CD4-positive, alpha-beta T cell treated with Interleukin-17A for 4 hours (primary cell): ENCODE measurements at regions not wholly inside any gene's neighbourhood (a gene's known extent, or its start where the extent isn't known, plus 50 kb on each side); places are given as distances from the start of the nearest gene placed in this dataset.

ENCODE experiments used
- DNase-seq: peaks from one replicate; pipeline ENCODE4 v3.0.0-alpha.2; 2020; ENCODE audit warnings: mixed read lengths

GRCh38 chr6:159118924-159119323 lies 50.3 kb upstream of the FNDC1 start:
- DNase-seq, result no peak

- no peak for DNase-seq
Measured at GRCh38 chr6:159117563-159117962, 51.6 kb upstream of the FNDC1 start.

GRCh38 chr6:159117046-159117445 lies 52.2 kb upstream of the FNDC1 start:
- DNase-seq, result no peak

GRCh38 chr6:159116343-159116742 lies 52.9 kb upstream of the FNDC1 start:
- no peak for DNase-seq

- no peak for DNase-seq
Measured at GRCh38 chr6:159114569-159114968, 54.6 kb upstream of the FNDC1 start.

- DNase-seq, result no peak
Measured at GRCh38 chr6:159113223-159113622, 56.0 kb upstream of the FNDC1 start.

GRCh38 chr6:159112714-159113113 lies 56.5 kb upstream of the FNDC1 start:
- DNase-seq, result no peak

GRCh38 chr6:159110748-159111147 lies 58.5 kb upstream of the FNDC1 start:
- DNase-seq, result peak; percentile 37

- DNase-seq, result peak; percentile 54
Measured at GRCh38 chr6:159110013-159110412, 59.2 kb upstream of the FNDC1 start.

GRCh38 chr6:159109391-159109790 lies 59.8 kb upstream of the FNDC1 start:
- DNase-seq, result no peak

GRCh38 chr6:159108426-159108985 lies 60.7 kb upstream of the FNDC1 start:
- no peak for DNase-seq

- peak; percentile 82 for DNase-seq
Measured at GRCh38 chr6:159107451-159108260, 61.5 kb upstream of the FNDC1 start.

GRCh38 chr6:159106627-159107241 lies 61.9 kb upstream of the TAGAP start:
- peak; percentile 87 for DNase-seq

GRCh38 chr6:159105716-159106115 lies 60.9 kb upstream of the TAGAP start:
- no peak for DNase-seq

GRCh38 chr6:159104931-159105330 lies 60.1 kb upstream of the TAGAP start:
- DNase-seq, result peak; percentile 43

- peak; percentile 87 for DNase-seq
Measured at GRCh38 chr6:159104163-159104925, 59.6 kb upstream of the TAGAP start.

GRCh38 chr6:159103396-159104162 lies 58.8 kb upstream of the TAGAP start:
- DNase-seq, result no peak

GRCh38 chr6:159102373-159103160 lies 57.8 kb upstream of the TAGAP start:
- no peak for DNase-seq

GRCh38 chr6:159101656-159102055 lies 56.9 kb upstream of the TAGAP start:
- DNase-seq, result no peak

- DNase-seq, result no peak
Measured at GRCh38 chr6:159100395-159101182, 55.8 kb upstream of the TAGAP start.

GRCh38 chr6:159099961-159100360 lies 55.2 kb upstream of the TAGAP start:
- no peak for DNase-seq
